Naive thymus-derived CD4-positive, alpha-beta T cell (primary cell): ENCODE measurements at regions not wholly inside any gene's neighbourhood (a gene's known extent, or its start where the extent isn't known, plus 50 kb on each side); places are given as distances from the start of the nearest gene placed in this dataset.

Source experiments
- ATAC-seq: fragments of 150-1000 bp; cut with Tn5 transposase; 2 replicates; pipeline ENCODE4 v1.10.0; 2021; ENCODE audit warnings: mild to moderate bottlenecking, moderate library complexity
- CTCF ChIA-PET: fragments of 350-600 bp; sonication (Branson Sonifier 250); formaldehyde crosslinking; loops from one replicate; lab custom pipeline; 2021; ENCODE audit warnings: antibody characterized with exemption; lab: Charles Lee
- POLR2A ChIA-PET: fragments of 350-600 bp; sonication (Branson Sonifier 250); formaldehyde crosslinking; loops from one replicate; lab custom pipeline; 2021; ENCODE audit warnings: antibody characterized with exemption, inconsistent platforms; lab: Charles Lee
- DNase-seq, 9 donors: peaks; one replicate each; pipeline versions ENCODE4 v3.0.0 to v3.0.0-alpha.2; 2020 to 2022; ENCODE audit warnings: mixed read lengths in 1 of 9
- H3K27ac ChIP-seq: one replicate; pipeline ENCODE4 v1.7.0; 2013; ENCODE audit warnings: mild to moderate bottlenecking, low read depth, low read length, moderate library complexity
- H3K27me3 ChIP-seq, 2 donors: one replicate each; pipeline ENCODE4 v1.7.0; 2013; ENCODE audit warnings: low read length in 2 of 2, mild to moderate bottlenecking in 2 of 2, moderate library complexity in 2 of 2; ENCODE audit not compliant: control insufficient read depth in 2 of 2, insufficient read depth in 2 of 2
- H3K36me3 ChIP-seq, 3 experiments: 1 replicate in 2 of 3; 2 replicates in 1 of 3; pipeline ENCODE4 v1.7.0; 2013; ENCODE audit warnings: low read length in 3 of 3, mild to moderate bottlenecking in 3 of 3, moderate library complexity in 1 of 3; ENCODE audit not compliant: insufficient read depth in 3 of 3, control insufficient read depth in 2 of 3
- H3K4me1 ChIP-seq, 2 donors: one replicate each; pipeline ENCODE4 v1.7.0; 2013; ENCODE audit warnings: low read length in 2 of 2, mild to moderate bottlenecking in 2 of 2, moderate library complexity in 1 of 2; ENCODE audit not compliant: control insufficient read depth in 2 of 2, insufficient read depth in 2 of 2
- H3K4me3 ChIP-seq: 2 replicates; pipeline ENCODE4 v1.7.0; 2013; ENCODE audit warnings: mild to moderate bottlenecking, low read length
- H3K9me3 ChIP-seq, 3 experiments: 1 replicate in 2 of 3; 2 replicates in 1 of 3; pipeline ENCODE4 v1.7.0; 2013; ENCODE audit warnings: low read length in 3 of 3; ENCODE audit not compliant: control insufficient read depth in 2 of 3
- H3K27ac Mint-ChIP-seq, 9 donors: one replicate each; pipeline ENCODE4 v1.8.0; 2020 to 2022; ENCODE audit warnings: mixed read lengths in 9 of 9, mild to moderate bottlenecking in 8 of 9, moderate library complexity in 5 of 9, inconsistent platforms in 2 of 9
- H3K27me3 Mint-ChIP-seq, 5 donors: one replicate each; pipeline ENCODE4 v1.8.0; 2021 to 2022; ENCODE audit warnings: mixed read lengths in 5 of 5, mild to moderate bottlenecking in 1 of 5
- H3K36me3 Mint-ChIP-seq, 5 donors: one replicate each; pipeline ENCODE4 v1.8.0; 2020 to 2022; ENCODE audit warnings: mixed read lengths in 5 of 5, mild to moderate bottlenecking in 3 of 5, inconsistent platforms in 1 of 5
- H3K4me1 Mint-ChIP-seq, 7 donors: one replicate each; pipeline ENCODE4 v1.8.0; 2020 to 2022; ENCODE audit warnings: mixed read lengths in 7 of 7, mild to moderate bottlenecking in 3 of 7, inconsistent platforms in 1 of 7
- H3K4me3 Mint-ChIP-seq, 10 donors: one replicate each; pipeline ENCODE4 v1.8.0; 2020 to 2022; ENCODE audit warnings: mild to moderate bottlenecking in 10 of 10, mixed read lengths in 10 of 10, moderate library complexity in 6 of 10, inconsistent platforms in 2 of 10
- H3K9me3 Mint-ChIP-seq, 11 donors: one replicate each; pipeline ENCODE4 v1.8.0; 2020 to 2022; ENCODE audit warnings: mixed read lengths in 11 of 11, mild to moderate bottlenecking in 4 of 11, inconsistent platforms in 1 of 11, moderate library complexity in 1 of 11
- intact Hi-C, 2 donors: fragments of 100-400 bp; cut with micrococcal nuclease; formaldehyde crosslinking; loops; one replicate each; pipeline ENCODE4 v1.15.1; 2023

DNA sequence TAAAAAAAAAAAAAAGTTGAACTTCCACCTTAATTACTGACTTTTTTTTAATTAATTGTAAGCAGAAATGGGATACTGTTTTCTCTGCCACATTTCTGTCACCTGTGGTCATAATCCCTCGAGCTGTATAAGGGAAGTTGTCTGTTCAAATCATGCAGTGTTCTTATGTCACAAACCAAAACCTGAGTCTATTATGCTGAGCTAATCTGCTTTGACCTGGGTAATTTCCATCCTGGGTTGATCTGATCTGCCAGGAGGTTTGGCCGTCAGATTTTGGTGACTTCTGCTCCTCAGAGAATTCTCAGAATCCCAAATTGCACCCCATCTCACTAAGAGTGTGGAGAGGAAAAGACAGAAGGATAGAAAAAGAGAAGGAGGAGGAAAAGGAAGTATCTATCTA, 683.1 kb downstream of the KCTD8 start:
- Histone ChIP-seq H3K36me3 (no peaks in the 10 kb centered on the region), H3K27me3 (no peaks in the 10 kb centered on the region), H3K9me3 (no peaks in the 10 kb centered on the region), H3K4me1 (no peaks in the 10 kb centered on the region), H3K27ac (no peak overlapping the region), H3K4me3 (no peak overlapping the region)
- Mint-ChIP-seq H3K4me3 (no peak overlapping the region), H3K9me3 (peaks cover 0 to 11% (median 5%) of the 10 kb centered on the region in 11 donors), H3K36me3 (no peaks in the 10 kb centered on the region), H3K4me1 (no peaks in the 10 kb centered on the region), H3K27ac (no peak overlapping the region), H3K27me3 (no peaks in the 10 kb centered on the region)
- POLR2A ChIA-PET, result no interaction called here
- DNase-seq (no peak), ATAC-seq (no peak)
- intact Hi-C loops, result no loop called here
- CTCF ChIA-PET, result no interaction called here

DNA sequence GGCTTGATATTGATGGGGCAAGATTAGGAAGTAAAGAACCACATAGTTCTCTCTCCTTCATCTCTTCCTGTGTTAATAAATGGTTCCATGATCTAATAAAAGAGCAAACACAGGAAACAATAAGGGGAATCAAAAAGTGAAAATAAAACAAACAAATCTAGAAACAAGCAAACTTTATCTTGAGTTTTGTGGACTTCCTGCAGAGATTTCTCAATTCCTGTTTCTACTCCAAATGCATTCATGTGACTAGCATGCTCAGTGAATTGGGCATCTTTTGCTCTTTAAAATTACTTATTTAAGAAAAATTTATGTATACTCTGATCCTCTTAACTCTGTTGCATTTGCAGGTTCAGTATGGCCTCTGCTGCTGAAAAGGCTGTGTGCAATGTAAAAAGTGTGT, 682.0 kb downstream of the KCTD8 start:
- Mint-ChIP-seq H3K27me3 (no peaks in the 10 kb centered on the region), H3K9me3 (peaks cover 0 to 11% (median 4%) of the 10 kb centered on the region in 11 donors)
- no peak for ATAC-seq

DNA sequence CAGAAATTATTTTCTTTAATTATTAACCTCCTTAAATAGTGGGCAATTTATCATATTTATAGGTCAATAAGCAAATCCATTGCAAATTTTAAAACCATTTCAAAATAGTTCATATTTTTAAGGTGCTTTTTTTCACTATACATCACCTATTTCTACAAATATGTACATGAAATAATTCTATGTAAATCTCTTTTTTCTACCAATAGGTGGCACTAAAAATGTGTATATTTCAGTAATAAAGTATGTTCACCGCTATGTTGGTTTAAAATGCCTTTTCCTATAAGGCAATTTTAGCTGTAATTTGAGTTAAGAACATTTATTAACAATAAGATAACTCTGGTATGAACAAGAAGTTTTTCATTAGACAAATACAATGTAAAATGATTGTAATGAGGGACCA, 672.2 kb downstream of the KCTD8 start:
- H3K4me3 Mint-ChIP-seq, result no peak overlapping the region
- H3K9me3 ChIP-seq, result peaks cover 0 to 3% (median 0%) of the 10 kb centered on the region in 3 experiments
- no peaks in the 10 kb centered on the region for H3K27me3 Mint-ChIP-seq
- no peaks in the 10 kb centered on the region for H3K36me3 ChIP-seq
- no peaks in the 10 kb centered on the region for H3K4me1 Mint-ChIP-seq
- peaks cover 0 to 14% (median 0%) of the 10 kb centered on the region in 11 donors for H3K9me3 Mint-ChIP-seq
- no peak overlapping the region for H3K4me3 ChIP-seq
- H3K27me3 ChIP-seq, result no peaks in the 10 kb centered on the region
- CTCF ChIA-PET, result no interaction called here
- POLR2A ChIA-PET, result no interaction called here
- no peaks in the 10 kb centered on the region for H3K4me1 ChIP-seq
- intact Hi-C loops, result no loop called here
- no peak overlapping the region for H3K27ac ChIP-seq
- DNase-seq, result no peak
- H3K27ac Mint-ChIP-seq, result no peak overlapping the region
- ATAC-seq, result no peak
- H3K36me3 Mint-ChIP-seq, result no peaks in the 10 kb centered on the region

More for the DNA sequence above, 682.0 kb downstream of the KCTD8 start:
- Histone ChIP-seq H3K4me1 (no peaks in the 10 kb centered on the region), H3K27me3 (no peaks in the 10 kb centered on the region), H3K4me3 (no peak overlapping the region), H3K27ac (no peak overlapping the region), H3K36me3 (no peaks in the 10 kb centered on the region), H3K9me3 (no peaks in the 10 kb centered on the region)
- Mint-ChIP-seq H3K4me3 (no peak overlapping the region), H3K36me3 (no peaks in the 10 kb centered on the region), H3K4me1 (no peaks in the 10 kb centered on the region), H3K27ac (no peak overlapping the region)
- POLR2A ChIA-PET, result no interaction called here
- intact Hi-C loops, result no loop called here
- CTCF ChIA-PET, result no interaction called here
- DNase-seq, result no peak

DNA sequence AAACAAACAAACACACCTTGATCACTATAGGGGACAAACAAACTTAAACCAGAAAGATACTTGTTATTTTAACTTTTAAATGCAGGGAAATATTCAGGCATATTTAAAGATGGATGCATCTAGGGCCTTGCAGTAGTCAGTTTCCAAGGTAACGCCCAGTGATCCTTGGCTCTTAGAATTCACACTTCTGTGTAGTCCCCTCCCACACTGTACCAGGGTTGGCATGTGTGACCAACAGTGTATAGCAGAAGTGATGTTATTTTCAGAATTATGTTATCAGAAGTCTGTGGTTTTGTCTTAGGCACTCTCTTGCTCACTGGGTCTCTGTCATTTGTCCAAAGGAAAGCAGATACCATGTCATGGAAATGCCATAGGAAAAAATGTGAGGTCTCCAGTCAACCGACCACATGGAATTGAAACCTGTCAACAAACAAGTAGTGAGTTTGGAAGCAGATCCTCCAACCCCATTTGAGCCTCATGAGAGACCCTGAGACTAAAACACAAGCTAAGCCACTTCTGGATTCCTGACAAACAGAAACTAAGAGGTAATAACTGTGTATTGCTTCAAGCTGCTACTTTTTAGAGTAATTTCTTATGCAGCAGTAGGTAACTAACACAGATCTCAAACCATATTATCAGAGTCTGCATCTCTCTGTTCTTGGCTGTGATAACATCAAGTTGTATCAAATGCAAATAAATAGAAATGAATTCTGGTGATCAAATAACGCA, 670.3 kb downstream of the KCTD8 start:
- Mint-ChIP-seq H3K9me3 (peaks cover 0 to 7% (median 0%) of the 10 kb centered on the region in 11 donors), H3K4me1 (no peaks in the 10 kb centered on the region), H3K27ac (no peak overlapping the region), H3K27me3 (no peaks in the 10 kb centered on the region), H3K36me3 (no peaks in the 10 kb centered on the region), H3K4me3 (no peak overlapping the region)
- DNase-seq (no peak), ATAC-seq (no peak)
- Histone ChIP-seq H3K27ac (no peak overlapping the region), H3K4me1 (no peaks in the 10 kb centered on the region), H3K36me3 (no peaks in the 10 kb centered on the region), H3K27me3 (no peaks in the 10 kb centered on the region), H3K4me3 (no peak overlapping the region), H3K9me3 (peaks cover 0 to 3% (median 0%) of the 10 kb centered on the region in 3 experiments)
- intact Hi-C loops, result no loop called here
- POLR2A ChIA-PET, result no interaction called here
- CTCF ChIA-PET, result interaction anchor here (0.5 kb wide), 1 partner anchor 1698 kb away, joined by 5 read pairs; no protein-coding TSS in a partner anchor

DNA sequence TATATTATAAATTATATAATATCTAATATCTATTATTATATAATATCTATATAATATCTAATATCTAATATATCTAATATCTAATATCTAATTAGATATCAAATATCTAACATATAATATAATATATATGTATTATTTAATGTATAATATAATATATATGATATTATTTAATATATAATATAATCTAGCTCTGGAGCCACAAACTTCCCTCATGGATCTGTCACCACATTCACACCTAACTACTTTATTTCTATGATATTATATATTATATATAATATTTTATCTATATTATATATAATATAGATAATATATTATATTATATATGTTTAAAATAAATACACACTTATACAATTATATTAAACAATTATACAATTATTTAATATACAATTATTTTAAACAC, 667.5 kb downstream of the KCTD8 start:
- H3K4me1 ChIP-seq, result no peaks in the 10 kb centered on the region
- H3K9me3 ChIP-seq, result peaks cover 0 to 3% (median 0%) of the 10 kb centered on the region in 3 experiments
- H3K4me3 ChIP-seq, result no peak overlapping the region
- Mint-ChIP-seq H3K36me3 (no peaks in the 10 kb centered on the region), H3K27me3 (no peaks in the 10 kb centered on the region), H3K4me3 (no peak overlapping the region), H3K27ac (no peak overlapping the region), H3K9me3 (peaks cover 0 to 19% (median 2%) of the 10 kb centered on the region in 11 donors), H3K4me1 (no peaks in the 10 kb centered on the region)
- intact Hi-C loops, result no loop called here
- DNase-seq (no peak), ATAC-seq (no peak)
- no peaks in the 10 kb centered on the region for H3K36me3 ChIP-seq
- H3K27ac ChIP-seq, result no peak overlapping the region
- POLR2A ChIA-PET, result no interaction called here
- H3K27me3 ChIP-seq, result no peaks in the 10 kb centered on the region
- CTCF ChIA-PET, result no interaction called here

DNA sequence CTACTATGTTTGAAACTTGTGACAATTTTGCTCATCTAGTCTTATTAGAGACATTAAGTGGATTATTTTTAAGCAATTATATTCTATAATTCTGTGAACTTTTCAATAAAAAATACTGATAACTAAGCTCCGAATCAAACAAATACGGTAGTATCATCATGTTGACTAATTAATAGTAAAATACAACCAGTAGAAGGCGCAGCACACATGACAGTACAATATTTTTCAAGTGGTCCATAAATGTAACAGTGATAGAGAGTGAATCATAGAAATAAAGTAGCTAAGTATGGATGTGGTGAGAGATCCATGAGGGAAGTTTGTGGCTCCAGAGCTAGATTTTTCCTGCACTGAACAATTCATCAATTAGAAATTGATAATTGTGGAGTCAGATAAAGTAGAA, 666.2 kb downstream of the KCTD8 start:
- H3K4me1 ChIP-seq, result no peaks in the 10 kb centered on the region
- Mint-ChIP-seq H3K4me1 (no peaks in the 10 kb centered on the region), H3K27ac (no peak overlapping the region), H3K4me3 (no peak overlapping the region), H3K36me3 (no peaks in the 10 kb centered on the region), H3K27me3 (no peaks in the 10 kb centered on the region), H3K9me3 (peaks cover 0 to 19% (median 3%) of the 10 kb centered on the region in 11 donors)
- ChIA-PET CTCF (no interaction called here), POLR2A (no interaction called here)
- H3K27ac ChIP-seq, result no peak overlapping the region
- no peaks in the 10 kb centered on the region for H3K27me3 ChIP-seq
- ATAC-seq (no peak), DNase-seq (no peak)
- H3K4me3 ChIP-seq, result no peak overlapping the region
- intact Hi-C loops, result no loop called here
- H3K36me3 ChIP-seq, result no peaks in the 10 kb centered on the region
- H3K9me3 ChIP-seq, result peaks cover 0 to 3% (median 0%) of the 10 kb centered on the region in 3 experiments

DNA sequence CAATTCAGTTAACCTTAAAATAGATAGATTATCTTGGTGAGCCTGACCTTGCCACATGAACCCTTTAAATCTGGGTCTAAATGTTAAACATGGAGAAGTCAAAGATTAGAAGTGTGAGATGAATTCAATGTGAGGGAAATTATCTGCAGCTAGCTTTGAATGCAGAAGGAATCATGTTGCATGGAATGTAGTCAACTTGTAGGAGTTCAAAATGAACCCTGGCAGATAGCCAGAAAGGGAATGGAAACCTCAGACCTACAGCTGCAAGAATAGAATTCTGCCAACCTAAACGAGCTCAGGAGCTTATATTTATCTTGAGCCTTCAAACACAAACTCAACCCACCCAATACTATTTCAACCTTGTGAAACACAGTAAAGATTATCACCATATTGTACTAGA, 632.5 kb downstream of the KCTD8 start:
- CTCF ChIA-PET, result no interaction called here

More for the DNA sequence above, 632.5 kb downstream of the KCTD8 start:
- intact Hi-C loops, result no loop called here
- Mint-ChIP-seq H3K27ac (no peak overlapping the region), H3K4me1 (no peaks in the 10 kb centered on the region), H3K9me3 (peaks cover 2 to 25% (median 16%) of the 10 kb centered on the region in 11 donors), H3K36me3 (peaks cover 0 to 4% (median 0%) of the 10 kb centered on the region in 5 donors), H3K27me3 (no peaks in the 10 kb centered on the region), H3K4me3 (no peak overlapping the region)
- Histone ChIP-seq H3K4me1 (no peaks in the 10 kb centered on the region), H3K9me3 (no peaks in the 10 kb centered on the region), H3K4me3 (no peak overlapping the region), H3K27ac (no peak overlapping the region), H3K36me3 (no peaks in the 10 kb centered on the region), H3K27me3 (no peaks in the 10 kb centered on the region)
- POLR2A ChIA-PET, result no interaction called here
- ATAC-seq (no peak), DNase-seq (no peak)
